Activated CD4-positive, alpha-beta T cell treated with anti-CD3 and anti-CD28 coated beads, Interleukin-2, amount 50 U/mL, for 1 hour (primary cell): ENCODE measurements at regions not wholly inside any gene's neighbourhood (a gene's known extent, or its start where the extent isn't known, plus 50 kb on each side); places are given as distances from the start of the nearest gene placed in this dataset.
"Not testable (repeated sequence)": the region's sequence is repeated elsewhere in the genome, so short reads cannot be mapped to it uniquely, and the experiment has no call there.

Experiments
- DNase-seq: peaks from one replicate; pipeline ENCODE4 v3.0.0-alpha.2; 2020

GRCh38 chr1:58051187-58051586, 495.3 kb downstream of the OMA1 start:
- DNase-seq, result not testable (repeated sequence)

DNA sequence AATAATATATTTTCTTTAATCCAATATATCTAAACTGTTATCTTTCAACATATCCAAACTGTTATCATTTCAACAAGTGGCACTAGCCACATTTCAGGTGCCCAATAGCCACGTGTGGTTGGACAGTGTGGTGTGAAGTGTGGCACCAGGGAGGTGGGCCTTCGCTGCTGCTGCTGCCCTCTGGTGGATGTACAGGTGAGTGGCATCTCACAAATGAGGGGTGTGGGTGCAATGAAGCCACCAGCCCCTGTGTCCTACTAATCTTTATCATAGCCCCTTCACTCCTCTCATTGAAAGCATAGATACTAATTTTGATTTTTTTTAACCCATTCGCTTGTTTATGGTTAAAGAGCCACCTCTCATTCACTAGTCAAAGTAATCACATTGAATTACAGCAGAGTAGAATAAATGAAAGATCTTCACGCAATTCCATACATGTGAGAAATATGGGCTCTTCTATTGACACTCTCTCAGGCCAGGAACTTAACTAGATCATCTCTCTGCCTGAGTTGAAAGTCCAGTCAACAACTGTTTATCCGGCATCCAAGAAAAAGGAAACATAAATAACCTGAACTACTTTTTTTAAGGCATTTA, 499.2 kb downstream of the OMA1 start:
- DNase-seq, result peak; percentile 10

DNA sequence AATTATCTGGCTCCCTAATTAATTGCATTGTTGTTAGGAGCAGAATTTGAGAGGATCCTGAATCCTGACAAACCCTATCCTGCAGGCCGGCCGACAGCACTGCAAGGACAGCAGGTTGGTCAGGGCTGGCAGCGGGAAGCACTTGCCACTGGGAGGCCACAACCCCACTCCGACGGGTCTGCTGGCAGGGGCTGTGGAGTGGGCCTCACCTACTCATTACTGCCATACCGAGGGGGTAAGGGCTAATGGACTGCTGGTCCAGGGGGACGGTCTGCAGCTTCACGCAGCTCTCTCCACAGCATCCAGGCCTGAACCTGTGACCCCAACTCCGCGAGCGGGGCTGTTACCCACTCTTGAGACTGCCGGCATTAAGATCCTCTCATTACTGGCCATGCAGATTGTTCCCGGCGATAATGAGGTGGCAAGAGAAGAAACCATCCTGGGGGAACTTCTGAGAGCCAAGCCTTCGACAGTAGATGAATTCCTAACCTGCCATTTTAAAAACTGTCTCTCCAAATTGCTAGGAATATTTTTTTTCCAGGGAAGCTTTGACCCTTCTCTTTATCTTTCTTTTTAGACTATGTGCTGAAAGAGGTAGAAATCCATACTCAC, 501.3 kb downstream of the OMA1 start:
- no peak for DNase-seq

DNA sequence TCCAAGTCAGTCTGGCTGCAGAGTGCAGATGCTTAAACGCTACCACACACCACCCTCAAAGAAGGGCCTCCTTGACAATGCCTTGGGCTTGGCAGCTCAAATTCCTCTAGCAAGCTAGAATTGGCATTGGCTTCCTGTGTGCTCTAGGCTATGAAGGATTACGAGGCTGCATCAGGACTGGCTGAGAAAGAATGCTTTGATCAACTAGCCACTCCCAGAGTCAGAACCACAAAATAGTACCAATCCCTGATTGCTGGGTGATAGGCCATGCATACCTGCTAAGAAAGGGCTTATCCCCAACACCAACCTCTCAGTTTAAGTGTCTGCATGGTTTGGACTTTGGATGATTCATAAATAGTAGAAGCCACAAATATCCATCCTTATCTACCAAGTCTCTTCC, 504.9 kb downstream of the OMA1 start:
- no peak for DNase-seq

DNA sequence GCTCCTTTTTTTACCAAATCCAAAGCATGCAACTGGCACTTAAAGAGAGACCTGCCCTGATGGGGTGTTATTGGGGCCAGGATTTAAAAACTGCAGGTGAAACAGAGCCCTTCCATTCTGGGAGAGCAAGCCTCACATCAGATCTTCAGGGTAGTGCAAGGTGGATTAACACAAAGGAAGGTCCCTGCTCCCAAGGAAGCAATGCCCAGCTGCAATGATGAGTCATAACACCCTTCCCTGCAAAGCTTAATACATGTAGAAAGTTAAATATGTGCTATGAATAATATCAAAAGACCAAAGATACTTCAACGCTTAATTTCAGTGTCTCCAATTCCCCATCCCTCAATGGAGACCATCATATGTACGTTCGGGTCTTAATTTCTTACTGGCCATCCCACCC, 508.0 kb downstream of the OMA1 start:
- DNase-seq, result no peak

DNA sequence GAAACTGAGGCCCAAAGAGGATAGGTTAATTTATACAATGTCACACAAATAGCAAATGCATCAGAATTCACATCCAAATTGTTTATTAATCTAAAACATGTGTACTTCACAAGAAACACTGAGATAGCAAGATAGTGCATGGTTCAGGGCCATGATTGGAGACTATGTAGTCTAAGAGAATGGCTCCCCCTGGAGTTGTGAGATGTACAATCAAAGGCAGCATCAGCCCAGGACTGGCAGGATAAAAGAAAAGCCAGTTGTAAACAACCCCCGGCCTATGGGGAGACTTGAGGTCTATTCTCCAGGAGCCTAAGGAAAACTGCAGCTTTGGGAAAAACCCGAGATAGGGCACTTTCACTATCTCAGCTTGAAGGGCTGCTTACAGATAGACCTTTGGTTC, 511.0 kb downstream of the OMA1 start:
- DNase-seq, result no peak

DNA sequence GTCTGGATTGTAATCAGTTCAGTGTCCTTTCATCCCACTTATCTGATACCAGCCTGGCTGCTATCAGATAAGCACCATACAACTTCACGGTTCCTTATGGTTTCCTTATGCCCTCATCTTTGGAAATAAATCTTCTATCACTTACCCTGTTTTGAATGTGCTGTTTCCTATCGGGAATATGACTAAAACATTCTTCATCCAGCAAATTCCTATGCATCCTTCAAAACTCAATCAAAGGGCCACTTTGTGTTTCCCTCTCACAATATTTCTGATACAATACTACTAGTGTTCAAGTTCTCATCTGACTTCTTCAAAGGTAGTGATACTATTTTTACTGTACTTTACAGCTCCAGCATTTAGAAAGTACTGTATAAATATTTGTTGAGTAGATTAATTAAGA, 513.2 kb downstream of the OMA1 start:
- no peak for DNase-seq

GRCh38 chr1:58032611-58033073, 513.9 kb downstream of the OMA1 start:
- DNase-seq, result no peak

- DNase-seq, result no peak
These were observed 515.1 kb downstream of the OMA1 start for GRCh38 chr1:58031416-58031815.

- no peak for DNase-seq
These were observed 516.1 kb downstream of the OMA1 start for GRCh38 chr1:58030456-58030855.

DNA sequence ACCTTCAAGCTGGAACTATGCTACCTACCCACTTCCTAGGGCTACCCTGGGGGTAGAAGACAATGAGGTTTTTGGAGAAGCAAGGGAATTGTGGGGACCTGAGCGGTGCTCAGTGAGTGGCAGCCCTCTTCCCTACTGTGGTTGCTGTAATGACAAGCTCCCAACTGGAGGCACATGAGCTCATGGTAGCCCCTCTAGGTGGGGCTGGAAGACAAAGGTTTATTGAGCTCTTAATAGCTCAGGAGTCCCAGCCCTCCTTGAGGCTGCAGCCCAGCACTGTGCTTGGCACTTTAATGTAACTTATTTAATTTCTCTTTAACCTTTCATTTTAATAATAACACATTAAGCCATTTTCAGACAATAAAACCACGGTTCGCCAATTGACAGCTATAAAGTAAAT, 528.9 kb downstream of the OMA1 start:
- no peak for DNase-seq

DNA sequence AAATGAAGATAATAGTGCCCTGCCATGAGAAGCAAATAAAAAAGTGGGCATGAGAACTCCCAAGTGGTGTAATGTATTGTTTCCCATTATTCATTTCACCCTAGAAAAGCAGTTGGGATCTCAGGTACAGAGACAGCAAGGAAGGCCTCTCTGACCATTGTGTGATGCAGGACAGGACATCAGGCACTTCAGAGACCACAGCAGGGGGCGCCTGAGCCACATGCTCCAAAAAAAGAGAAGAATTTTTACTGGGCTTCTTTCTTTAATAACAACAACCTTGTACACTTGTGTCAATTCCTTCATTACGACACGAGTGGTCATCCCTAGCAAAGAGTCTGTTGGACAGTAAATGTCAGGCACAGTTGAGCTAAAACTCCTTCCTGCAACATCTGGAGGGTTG, 533.3 kb downstream of the OMA1 start:
- no peak for DNase-seq

GRCh38 chr1:58011978-58012377, 534.5 kb downstream of the OMA1 start:
- no peak for DNase-seq

- DNase-seq, result no peak
These were observed 540.0 kb downstream of the OMA1 start for GRCh38 chr1:58006421-58007046.

DNA sequence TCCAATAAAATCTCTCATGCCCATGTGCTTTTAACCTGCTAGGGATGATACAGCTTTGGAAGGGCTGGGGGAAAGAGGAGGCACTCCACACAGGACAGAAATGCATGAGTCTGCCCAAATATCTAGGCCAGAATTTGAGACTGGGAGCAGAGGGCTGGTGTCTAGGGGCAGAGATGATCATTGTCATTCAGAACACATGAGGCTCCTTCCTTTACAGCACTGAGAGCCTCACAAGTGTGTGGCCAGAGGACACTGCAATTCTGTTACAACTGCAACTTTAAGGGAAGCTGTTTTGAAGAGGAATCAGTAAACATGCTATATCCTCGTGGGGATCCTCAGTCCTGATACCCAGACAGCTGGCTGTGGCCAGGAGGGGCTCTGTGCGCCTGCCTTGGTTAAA, 541.3 kb downstream of the OMA1 start:
- DNase-seq, result no peak

DNA sequence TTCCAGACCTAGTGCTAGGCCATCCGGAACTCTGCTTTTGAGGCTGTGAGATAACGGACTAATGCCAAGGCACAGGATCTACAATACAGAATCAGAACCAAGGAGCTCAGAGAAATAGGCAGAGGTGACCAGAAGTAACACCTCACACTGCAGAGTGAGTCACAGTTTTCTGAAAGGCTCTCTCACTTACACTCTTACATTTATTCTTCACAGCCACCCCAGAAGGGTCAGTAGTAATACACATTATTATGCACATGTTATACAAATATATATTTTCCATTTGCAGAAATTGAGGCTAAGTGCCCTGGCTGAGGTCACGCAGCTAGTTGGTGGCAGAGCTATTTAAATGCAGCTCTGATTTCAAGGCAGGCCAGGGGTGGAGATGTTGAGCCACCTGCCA, 542.5 kb downstream of the OMA1 start:
- DNase-seq, result no peak

DNA sequence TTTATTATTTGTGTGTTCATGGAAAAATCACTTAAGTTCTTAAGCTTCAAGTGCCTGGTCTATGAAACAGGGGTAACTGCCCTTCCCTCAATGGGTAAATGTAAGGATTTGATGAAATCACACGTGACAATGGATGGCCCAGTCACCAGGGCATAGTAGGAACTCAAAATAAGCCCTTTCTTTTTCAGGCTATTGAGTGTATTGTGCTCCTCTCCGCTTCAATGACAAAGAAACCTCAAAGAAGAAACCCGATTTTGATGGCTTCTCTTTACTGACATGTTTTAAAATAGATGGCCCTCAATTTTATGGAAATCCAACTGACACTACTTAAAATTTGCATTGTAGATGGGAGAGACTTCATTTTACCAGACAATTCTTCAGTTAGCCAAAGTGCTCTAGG, 543.5 kb downstream of the OMA1 start:
- no peak for DNase-seq

DNA sequence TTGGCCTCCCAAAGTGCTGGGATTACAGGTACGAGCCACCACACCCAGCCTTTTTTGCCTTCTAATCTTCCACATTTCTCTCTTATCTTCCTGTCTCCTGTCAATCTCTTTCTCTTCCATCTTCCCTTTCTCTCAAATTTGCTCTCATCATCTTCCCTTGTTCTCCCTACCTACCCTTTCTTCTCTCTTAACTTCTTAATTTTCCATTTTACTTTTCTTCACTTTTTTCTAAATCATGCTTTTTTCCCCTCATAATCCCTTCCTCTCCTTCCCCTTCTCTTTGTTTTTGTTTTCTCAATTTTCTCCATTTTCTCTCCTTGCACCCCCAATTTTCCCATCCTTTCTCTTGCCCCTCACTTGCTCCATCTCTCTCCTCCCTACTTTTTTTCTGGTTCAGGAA, 545.7 kb downstream of the OMA1 start:
- no peak for DNase-seq

DNA sequence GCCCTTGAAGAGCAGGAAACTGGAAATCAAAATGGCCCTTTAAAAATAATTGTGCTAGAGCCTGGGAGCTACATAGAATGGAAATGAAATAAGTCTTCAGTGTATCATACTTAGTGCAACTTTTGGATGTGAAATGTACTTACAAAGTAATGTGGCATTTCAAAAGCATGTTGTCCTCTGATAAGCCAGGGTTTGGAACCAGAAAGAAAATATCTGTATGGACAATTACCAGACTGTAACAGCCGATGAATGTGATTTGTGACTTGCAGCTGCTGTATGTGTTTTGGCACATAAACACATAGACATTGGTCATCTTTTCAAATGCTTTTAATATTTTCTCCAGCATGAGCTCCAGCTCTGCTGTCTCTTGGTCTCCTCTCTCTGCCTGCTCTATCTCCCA, 546.4 kb downstream of the OMA1 start:
- no peak for DNase-seq

- no peak for DNase-seq
These were observed 550.1 kb downstream of the OMA1 start for GRCh38 chr1:57996400-57996799.

- DNase-seq, result no peak
These were observed 555.2 kb downstream of the OMA1 start for GRCh38 chr1:57991289-57991688.

- no peak for DNase-seq
These were observed 556.6 kb downstream of the OMA1 start for GRCh38 chr1:57989877-57990276.

DNA sequence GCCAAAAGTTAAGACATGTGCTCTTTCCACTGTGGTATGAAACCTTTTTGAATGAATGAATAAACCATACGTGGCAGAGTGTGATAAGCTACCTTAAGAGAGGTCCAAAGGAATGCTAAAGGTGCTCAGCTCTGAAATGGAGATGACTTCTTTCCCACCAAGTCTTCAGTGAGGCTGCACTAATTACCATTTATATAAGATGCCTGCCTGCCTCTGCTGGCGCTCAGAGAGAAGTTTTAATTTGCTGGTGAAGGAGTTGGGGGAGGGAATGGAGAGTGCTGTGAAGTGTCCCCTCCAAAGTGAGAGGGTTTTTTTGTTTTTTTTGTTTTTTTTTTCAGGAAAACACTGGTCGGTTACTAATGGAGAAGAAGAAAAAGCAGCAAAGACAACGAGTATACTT, 559.0 kb downstream of the OMA1 start:
- DNase-seq, result no peak

DNA sequence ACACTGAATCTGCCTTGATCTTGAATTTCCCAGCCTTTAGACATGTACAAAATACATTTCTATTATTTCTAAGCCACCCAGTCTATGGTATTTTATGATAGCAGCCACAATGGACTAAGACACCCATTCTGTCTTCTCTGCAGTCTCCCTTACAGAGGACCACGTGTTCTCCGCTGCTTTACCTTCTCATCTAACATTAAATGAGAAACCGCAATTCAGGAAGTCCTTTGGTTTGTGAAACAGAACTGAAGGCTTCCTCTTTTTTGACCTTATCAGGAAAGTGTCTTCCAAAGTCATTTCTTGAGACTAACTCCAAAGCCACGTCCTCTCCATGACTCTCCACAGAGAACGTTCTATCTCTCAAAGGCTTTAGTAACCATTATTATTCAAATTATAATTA, 560.1 kb downstream of the OMA1 start:
- DNase-seq, result no peak

DNA sequence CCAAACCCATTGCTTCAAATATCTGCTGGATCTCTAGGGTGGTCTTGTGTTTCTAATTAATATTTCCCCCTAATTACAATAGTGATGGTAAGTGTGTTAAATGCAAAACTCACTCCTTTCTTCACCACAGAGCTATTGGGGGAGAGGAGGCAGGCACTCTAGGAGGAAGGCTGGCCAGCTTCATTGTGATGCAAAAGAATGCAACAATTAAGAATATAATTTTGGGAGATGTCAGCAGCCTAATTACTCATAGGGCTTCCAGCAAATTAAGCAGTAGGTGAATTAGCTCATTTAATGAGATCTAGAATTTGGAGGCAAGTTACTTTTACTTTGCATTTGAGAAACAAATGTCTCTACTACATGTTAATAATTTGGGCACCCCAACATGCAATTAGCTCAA, 560.4 kb upstream of the DAB1 start:
- DNase-seq, result no peak
